ENCODE measurements at regions not wholly inside any gene's neighbourhood (a gene's known extent, or its start where the extent isn't known, plus 50 kb on each side); places are given as distances from the start of the nearest gene placed in this dataset.

GRCh38 chr3:107958146-107958545, 132.7 kb downstream of the CD47 start:
- no peak for TF ChIP-seq REST (IDR thresholded peaks at IDR 0.05; ENCODE audit: borderline replicate concordance)
- no peak for TF ChIP-seq TAF1 (IDR thresholded peaks at IDR 0.05; ENCODE audit: low read depth)
- no peak for TF ChIP-seq EP300 (conservative IDR thresholded peaks at IDR 0.05; ENCODE audit: poor library complexity, severe bottlenecking)
- H3K27ac ChIP-seq (ENCODE audit: low read length), result no peak overlapping the region
- no peak overlapping the region for H3K4me2 ChIP-seq (ENCODE audit: low read length)

GRCh38 chr3:107956991-107957900, 133.6 kb downstream of the CD47 start:
- H3K4me2 ChIP-seq (ENCODE audit: low read length), result no peak overlapping the region
- no peaks in the 10 kb centered on the region for H4K20me1 ChIP-seq (ENCODE audit: insufficient read depth)
- no peak overlapping the region for H3K9ac ChIP-seq (ENCODE audit: low read length)
- no peaks in the 10 kb centered on the region for H3K79me2 ChIP-seq (replicated peaks; ENCODE audit: insufficient read depth, low read length)
- no peak for TF ChIP-seq TAF1 (IDR thresholded peaks at IDR 0.05; ENCODE audit: low read depth)
- peak; percentile 79 for TF ChIP-seq EP300 (conservative IDR thresholded peaks at IDR 0.05; ENCODE audit: poor library complexity, severe bottlenecking)
- TF ChIP-seq RAD21 (conservative IDR thresholded peaks at IDR 0.05), result no peak
- TF ChIP-seq POLR2AphosphoS5 (IDR thresholded peaks at IDR 0.05), result no peak
- no peak for TF ChIP-seq CTCF (IDR thresholded peaks at IDR 0.05; ENCODE audit: poor library complexity, severe bottlenecking)
- TF ChIP-seq SMC3 (conservative IDR thresholded peaks at IDR 0.05; ENCODE audit: poor library complexity), result no peak
- H3F3A ChIP-seq (ENCODE audit: insufficient read depth, low read length, poor library complexity, severe bottlenecking), result no peaks in the 10 kb centered on the region
- H3K27me3 ChIP-seq (ENCODE audit: insufficient read depth, low read depth, low read length), result no peaks in the 10 kb centered on the region
- no peaks in the 10 kb centered on the region for H3K9me3 ChIP-seq (ENCODE audit: low read length)
- peak overlapping the region; percentile 7 for H3K27ac ChIP-seq (ENCODE audit: low read length)
- no peak overlapping the region for H2AFZ ChIP-seq (ENCODE audit: low read depth, low read length)
- H3K9me2 ChIP-seq (ENCODE audit: insufficient read depth, low read length), result no peaks in the 10 kb centered on the region
- no peaks in the 10 kb centered on the region for H3K36me3 ChIP-seq (ENCODE audit: insufficient read depth, low read length)
- H3K4me3 ChIP-seq (ENCODE audit: low read length), result no peak overlapping the region

More at GRCh38 chr3:107958146-107958545, 132.7 kb downstream of the CD47 start:
- H4K20me1 ChIP-seq (ENCODE audit: insufficient read depth), result no peaks in the 10 kb centered on the region
- H3K9ac ChIP-seq (ENCODE audit: low read length), result no peak overlapping the region
- no peak overlapping the region for H2AFZ ChIP-seq (ENCODE audit: low read depth, low read length)
- no peaks in the 10 kb centered on the region for H3F3A ChIP-seq (ENCODE audit: insufficient read depth, low read length, poor library complexity, severe bottlenecking)
- H3K9me2 ChIP-seq (ENCODE audit: insufficient read depth, low read length), result no peaks in the 10 kb centered on the region
- no peaks in the 10 kb centered on the region for H3K9me3 ChIP-seq (ENCODE audit: low read length)
- no peak overlapping the region for H3K4me3 ChIP-seq (ENCODE audit: low read length)
- no peaks in the 10 kb centered on the region for H3K27me3 ChIP-seq (ENCODE audit: insufficient read depth, low read depth, low read length)
- no peaks in the 10 kb centered on the region for H3K36me3 ChIP-seq (ENCODE audit: insufficient read depth, low read length)
- no peaks in the 10 kb centered on the region for H3K79me2 ChIP-seq (replicated peaks; ENCODE audit: insufficient read depth, low read length)

- Histone ChIP-seq H4K20me1 (ENCODE audit: insufficient read depth) (no peaks in the 10 kb centered on the region), H3K4me3 (ENCODE audit: low read length) (no peak overlapping the region), H3K79me2 (replicated peaks; ENCODE audit: insufficient read depth, low read length) (no peaks in the 10 kb centered on the region), H3K27me3 (ENCODE audit: insufficient read depth, low read depth, low read length) (no peaks in the 10 kb centered on the region), H2AFZ (ENCODE audit: low read depth, low read length) (no peak overlapping the region), H3K4me2 (ENCODE audit: low read length) (no peak overlapping the region), H3K36me3 (ENCODE audit: insufficient read depth, low read length) (no peaks in the 10 kb centered on the region), H3K9me2 (ENCODE audit: insufficient read depth, low read length) (no peaks in the 10 kb centered on the region), H3K9me3 (ENCODE audit: low read length) (no peaks in the 10 kb centered on the region), H3K27ac (ENCODE audit: low read length) (no peak overlapping the region), H3F3A (ENCODE audit: insufficient read depth, low read length, poor library complexity, severe bottlenecking) (no peaks in the 10 kb centered on the region), H3K9ac (ENCODE audit: low read length) (no peak overlapping the region)
- TF ChIP-seq CTCF (IDR thresholded peaks at IDR 0.05; ENCODE audit: poor library complexity, severe bottlenecking), result no peak
- no peak for TF ChIP-seq REST (IDR thresholded peaks at IDR 0.05; ENCODE audit: borderline replicate concordance)
- no peak for TF ChIP-seq TAF1 (IDR thresholded peaks at IDR 0.05; ENCODE audit: low read depth)
- no peak for TF ChIP-seq SMC3 (conservative IDR thresholded peaks at IDR 0.05; ENCODE audit: poor library complexity)
- no peak for TF ChIP-seq RAD21 (conservative IDR thresholded peaks at IDR 0.05)
- no peak for TF ChIP-seq POLR2AphosphoS5 (IDR thresholded peaks at IDR 0.05)
- TF ChIP-seq MXI1 (conservative IDR thresholded peaks at IDR 0.05; ENCODE audit: poor library complexity, severe bottlenecking), result no peak
- no peak for TF ChIP-seq EZH2 (IDR thresholded peaks at IDR 0.05; ENCODE audit: borderline replicate concordance, insufficient read depth, low read length, poor library complexity, severe bottlenecking)
Observed at GRCh38 chr3:107954845-107955244, 136.0 kb downstream of the CD47 start.
